Caco-2 (cell line): ENCODE measurements at regions not wholly inside any gene's neighbourhood (a gene's known extent, or its start where the extent isn't known, plus 50 kb on each side); places are given as distances from the start of the nearest gene placed in this dataset.

Experiments used
- BruUV-seq: library from RNA; stranded (reverse); fragments of 400-500 nt; replicated peaks from 2 replicates; lab custom pipeline; 2021; lab: Mats Ljungman, UMichigan
- CTCF ChIA-PET: fragments of 300-600 bp; sonication (Branson Sonifier 250); formaldehyde crosslinking; loops from one replicate; lab custom pipeline; 2022; ENCODE audit warnings: antibody characterized with exemption; lab: Charles Lee
- POLR2A ChIA-PET: fragments of 300-600 bp; sonication (Branson Sonifier 250); formaldehyde crosslinking; loops from one replicate; lab custom pipeline; 2022; ENCODE audit warnings: antibody characterized with exemption; lab: Charles Lee
- DNase-seq, 2 experiments: peaks; one replicate each; pipeline versions ENCODE4 v3.0.0 to v3.0.0-alpha.2; 2020 to 2022
- H3K27me3 ChIP-seq: replicated peaks from 2 replicates; pipeline ENCODE4 v1.6.0; 2011; ENCODE audit warnings: low read length; ENCODE audit not compliant: control insufficient read depth, insufficient read depth
- H3K36me3 ChIP-seq: 2 replicates; pipeline ENCODE4 v1.5.1; 2011; ENCODE audit warnings: low read length; ENCODE audit not compliant: control insufficient read depth, insufficient read depth
- H3K4me1 ChIP-seq: fragments of 250-450 bp; sonication (Bioruptor Pico); 2 replicates; pipeline ENCODE4 v1.5.1; 2020; ENCODE audit warnings: mild to moderate bottlenecking
- H3K4me3 ChIP-seq: 2 replicates; pipeline ENCODE4 v1.5.1; 2011; ENCODE audit warnings: low read depth, mild to moderate bottlenecking, control low read depth, low read length
- H3K9me3 ChIP-seq: fragments of 250-450 bp; sonication (Bioruptor Pico); 2 replicates; pipeline ENCODE4 v1.5.1; 2020; ENCODE audit warnings: mild to moderate bottlenecking, moderate library complexity
- H3K27ac Mint-ChIP-seq: one replicate; pipeline ENCODE4 v1.8.0; 2022; ENCODE audit warnings: mixed read lengths; ENCODE audit not compliant: unreplicated experiment
- H3K27me3 Mint-ChIP-seq: one replicate; pipeline ENCODE4 v1.8.0; 2022; ENCODE audit warnings: mixed read lengths; ENCODE audit not compliant: insufficient read depth, unreplicated experiment
- H3K36me3 Mint-ChIP-seq: one replicate; pipeline ENCODE4 v1.8.0; 2022; ENCODE audit warnings: mild to moderate bottlenecking, mixed read lengths; ENCODE audit not compliant: insufficient read depth, unreplicated experiment
- H3K4me1 Mint-ChIP-seq: one replicate; pipeline ENCODE4 v1.8.0; 2022; ENCODE audit warnings: low read depth, mixed read lengths; ENCODE audit not compliant: unreplicated experiment
- H3K4me3 Mint-ChIP-seq: one replicate; pipeline ENCODE4 v1.8.0; 2022; ENCODE audit warnings: mild to moderate bottlenecking, moderate library complexity, mixed read lengths; ENCODE audit not compliant: unreplicated experiment
- H3K9me3 Mint-ChIP-seq: one replicate; pipeline ENCODE4 v1.8.0; 2022; ENCODE audit warnings: mixed read lengths; ENCODE audit not compliant: unreplicated experiment
- CTCF ChIP-seq, 2 experiments: fragments of 200-600 bp in 1 of 2; IDR thresholded peaks; 1 replicate in 1 of 2; 2 replicates in 1 of 2; pipeline versions ENCODE4 v1.5.1 to v1.8.0; 2011 to 2022; ENCODE audit warnings: antibody characterized with exemption in 1 of 2, control low read depth in 1 of 2, inconsistent platforms in 1 of 2, low read depth in 1 of 2, low read length in 1 of 2, mild to moderate bottlenecking in 1 of 2, moderate library complexity in 1 of 2; ENCODE audit not compliant: insufficient read depth in 1 of 2, severe bottlenecking in 1 of 2, unreplicated experiment in 1 of 2
- intact Hi-C: fragments of 100-400 bp; cut with micrococcal nuclease; formaldehyde crosslinking; loops from one replicate; pipeline ENCODE4 v1.10.0; 2022; ENCODE audit not compliant: unreplicated experiment

GRCh38 chr12:125657681-125658080 lies 592.4 kb downstream of the AACS start:
- CTCF ChIA-PET = no interaction called here

GRCh38 chr12:125674554-125675338 lies 609.5 kb downstream of the AACS start:
- H3K4me3 Mint-ChIP-seq = no peak overlapping the region
- no peaks in the 10 kb centered on the region for H3K36me3 Mint-ChIP-seq
- Histone ChIP-seq H3K27me3 (no peaks in the 10 kb centered on the region), H3K4me1 (no peaks in the 10 kb centered on the region), H3K9me3 (no peaks in the 10 kb centered on the region), H3K4me3 (no peak overlapping the region), H3K36me3 (no peaks in the 10 kb centered on the region)
- no peak overlapping the region for H3K27ac Mint-ChIP-seq
- no TSS peak for BruUV-seq
- intact Hi-C loops = no loop called here
- POLR2A ChIA-PET = no interaction called here
- H3K27me3 Mint-ChIP-seq = no peaks in the 10 kb centered on the region
- CTCF ChIA-PET = no interaction called here
- no peak for DNase-seq
- H3K9me3 Mint-ChIP-seq = no peaks in the 10 kb centered on the region
- no peaks in the 10 kb centered on the region for H3K4me1 Mint-ChIP-seq
- TF ChIP-seq CTCF (IDR thresholded peaks at IDR 0.05; ENCODE audit: insufficient read depth in 1 of 2, low read depth in 1 of 2, low read length in 1 of 2, severe bottlenecking in 1 of 2, unreplicated experiment in 1 of 2) = no peak

More at GRCh38 chr12:125657681-125658080, 592.4 kb downstream of the AACS start:
- H3K4me3 ChIP-seq = no peak overlapping the region
- no peak for DNase-seq
- H3K27me3 ChIP-seq = no peaks in the 10 kb centered on the region
- H3K9me3 ChIP-seq = no peaks in the 10 kb centered on the region
- no peaks in the 10 kb centered on the region for H3K9me3 Mint-ChIP-seq
- no peaks in the 10 kb centered on the region for H3K36me3 ChIP-seq
- no peak overlapping the region for H3K4me3 Mint-ChIP-seq
- TF ChIP-seq CTCF (IDR thresholded peaks at IDR 0.05; ENCODE audit: insufficient read depth in 1 of 2, low read depth in 1 of 2, low read length in 1 of 2, severe bottlenecking in 1 of 2, unreplicated experiment in 1 of 2) = no peak
- no TSS peak for BruUV-seq
- POLR2A ChIA-PET = no interaction called here
- no peaks in the 10 kb centered on the region for H3K4me1 Mint-ChIP-seq
- H3K27me3 Mint-ChIP-seq = peaks cover 6% of the 10 kb centered on the region
- H3K27ac Mint-ChIP-seq = no peak overlapping the region
- H3K4me1 ChIP-seq = no peaks in the 10 kb centered on the region
- intact Hi-C loops = no loop called here
- H3K36me3 Mint-ChIP-seq = no peaks in the 10 kb centered on the region

GRCh38 chr12:125676366-125676765 lies 611.1 kb downstream of the AACS start:
- Mint-ChIP-seq H3K9me3 (no peaks in the 10 kb centered on the region), H3K36me3 (no peaks in the 10 kb centered on the region), H3K27me3 (no peaks in the 10 kb centered on the region), H3K27ac (no peak overlapping the region), H3K4me1 (no peaks in the 10 kb centered on the region), H3K4me3 (no peak overlapping the region)
- BruUV-seq = no TSS peak
- Histone ChIP-seq H3K4me3 (no peak overlapping the region), H3K9me3 (no peaks in the 10 kb centered on the region), H3K4me1 (no peaks in the 10 kb centered on the region), H3K36me3 (no peaks in the 10 kb centered on the region), H3K27me3 (no peaks in the 10 kb centered on the region)
- ChIA-PET POLR2A (no interaction called here), CTCF (no interaction called here)
- no peak for TF ChIP-seq CTCF (IDR thresholded peaks at IDR 0.05; ENCODE audit: insufficient read depth in 1 of 2, low read depth in 1 of 2, low read length in 1 of 2, severe bottlenecking in 1 of 2, unreplicated experiment in 1 of 2)
- intact Hi-C loops = no loop called here
- no peak for DNase-seq
